Lung (tissue), 11 donors: ENCODE measurements at regions not wholly inside any gene's neighbourhood (a gene's known extent, or its start where the extent isn't known, plus 50 kb on each side); places are given as distances from the start of the nearest gene placed in this dataset.

Experiments used
- ATAC-seq: fragments of 200-7000 bp; cut with Tn5 transposase; one replicate; pipeline ENCODE4 v1.9.1; 2020; ENCODE audit warnings: moderate number of reproducible peaks; ENCODE audit not compliant: insufficient read depth, low FRiP score
- DNase-seq, 3 donors: peaks; one replicate each; pipeline ENCODE4 v3.0.0-alpha.2; 2013 to 2017
- H3K27ac ChIP-seq, 2 donors: one replicate each; pipeline ENCODE4 v1.5.1; 2013; ENCODE audit warnings: mild to moderate bottlenecking in 2 of 2, moderate library complexity in 2 of 2, control low read depth in 1 of 2, inconsistent platforms in 1 of 2, low read depth in 1 of 2, low read length in 1 of 2
- H3K27me3 ChIP-seq, 3 donors: one replicate each; pipeline ENCODE4 v1.5.1; 2013; ENCODE audit warnings: low read length in 2 of 3; ENCODE audit not compliant: control insufficient read depth in 3 of 3, insufficient read depth in 3 of 3
- H3K36me3 ChIP-seq, 4 donors: one replicate each; pipeline ENCODE4 v1.5.1; 2013; ENCODE audit warnings: low read length in 4 of 4, mild to moderate bottlenecking in 1 of 4, moderate library complexity in 1 of 4; ENCODE audit not compliant: control insufficient read depth in 4 of 4, insufficient read depth in 4 of 4
- H3K4me1 ChIP-seq, 5 donors: one replicate each; pipeline ENCODE4 v1.5.1; 2013; ENCODE audit warnings: low read length in 5 of 5, mild to moderate bottlenecking in 2 of 5, moderate library complexity in 1 of 5; ENCODE audit not compliant: control insufficient read depth in 5 of 5, insufficient read depth in 5 of 5
- H3K4me3 ChIP-seq: one replicate; pipeline ENCODE4 v1.5.1; 2013; ENCODE audit warnings: mild to moderate bottlenecking, control low read depth, moderate library complexity
- H3K9ac ChIP-seq, 2 donors: one replicate each; pipeline ENCODE4 v1.5.1; 2013; ENCODE audit warnings: low read length in 2 of 2, control low read depth in 1 of 2; ENCODE audit not compliant: insufficient read depth in 1 of 2
- H3K9me3 ChIP-seq, 4 donors: one replicate each; pipeline ENCODE4 v1.5.1; 2013; ENCODE audit warnings: low read length in 3 of 4, mild to moderate bottlenecking in 1 of 4, moderate library complexity in 1 of 4; ENCODE audit not compliant: control insufficient read depth in 4 of 4, insufficient read depth in 3 of 4
- CTCF ChIP-seq: IDR thresholded peaks from 2 replicates; pipeline ENCODE4 v1.5.1; 2012; ENCODE audit warnings: mild to moderate bottlenecking; ENCODE audit errors: control extremely low read depth, extremely low read depth
- WGBS, 2 donors: extraction: QIAGEN DNeasy Blood & Tissue Kit; methylation state at CpG; one replicate each; pipeline ENCODE4 v1.1.7; 2013; 5-methylcytosine and 5-hydroxymethylcytosine counted together
- donor health status: control.
- donor health status: control.
- donor health status: Bipolar disorder and iron deficiency.
- donor health status: healthy.
- donor health status: DM: yes; HTN: yes; CAD: no.

DNA sequence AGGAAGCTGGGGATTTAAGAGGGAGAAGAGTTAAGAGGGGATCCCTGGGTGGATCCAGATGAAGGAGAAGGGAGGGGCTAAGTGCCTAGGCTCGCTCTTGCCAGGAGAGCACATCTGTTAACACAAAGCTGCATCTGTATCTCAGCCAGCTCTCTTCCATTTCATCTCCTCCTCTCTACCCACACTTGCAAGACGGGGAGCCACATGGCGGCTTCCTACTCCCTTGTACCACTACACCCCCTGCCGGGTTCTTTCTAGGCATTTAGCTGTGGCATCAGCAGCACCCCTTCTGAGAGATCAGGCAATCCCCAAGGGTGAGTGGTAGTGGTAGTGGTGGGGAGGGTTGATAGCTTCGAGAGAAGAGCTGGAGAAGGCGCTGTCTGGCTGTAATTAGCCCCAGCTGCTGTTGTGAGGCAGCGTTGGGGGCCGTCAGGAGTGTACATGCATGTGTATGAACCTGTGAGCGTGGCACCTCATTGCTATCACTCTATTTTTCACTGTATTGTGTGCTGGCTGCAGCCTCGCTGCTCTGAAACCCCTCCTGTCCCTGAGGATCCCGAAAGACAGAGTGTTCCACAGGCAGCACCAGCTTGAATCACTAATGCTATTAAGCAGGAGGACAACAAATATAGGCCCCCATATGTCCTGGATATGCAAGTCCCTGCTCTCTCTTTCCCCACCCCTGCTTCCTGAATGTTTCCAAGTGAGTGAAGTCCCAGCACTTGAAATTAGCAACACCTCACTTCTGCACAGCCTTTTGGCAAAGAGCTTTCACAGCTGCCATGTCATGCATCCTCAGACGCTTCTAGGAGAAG lies 73.7 kb downstream of the RTL9 start:
- ATAC-seq (no peak), DNase-seq (peak in 1 of 3 donors; percentile 41)
- Histone ChIP-seq H3K9ac (no peak overlapping the region), H3K4me3 (no peak overlapping the region), H3K9me3 (no peaks in the 10 kb centered on the region), H3K36me3 (no peaks in the 10 kb centered on the region), H3K27me3 (peaks cover 1 to 49% (median 32%) of the 10 kb centered on the region in 3 donors), H3K4me1 (peaks cover 0 to 6% (median 0%) of the 10 kb centered on the region in 5 donors), H3K27ac (no peak overlapping the region)
- no peak for TF ChIP-seq CTCF
- WGBS, 2 donors = 68 to 89% methylated on average over 12 of the region's 12 CpGs

- Histone ChIP-seq H3K4me3 (no peak overlapping the region), H3K9me3 (no peaks in the 10 kb centered on the region), H3K36me3 (no peaks in the 10 kb centered on the region), H3K27me3 (peaks cover 3 to 53% (median 35%) of the 10 kb centered on the region in 3 donors), H3K9ac (no peak overlapping the region), H3K27ac (no peak overlapping the region), H3K4me1 (peaks cover 0 to 6% (median 0%) of the 10 kb centered on the region in 5 donors)
- WGBS, 2 donors = 56 to 74% methylated on average over 6 of the region's 6 CpGs
- TF ChIP-seq CTCF = no peak
- ATAC-seq (no peak), DNase-seq (peak; percentile 19 to 51 (median 29))
Measured at GRCh38 chrX:110432906-110433215, 74.2 kb downstream of the RTL9 start.

- ATAC-seq (no peak), DNase-seq (no peak)
- no peaks in the 10 kb centered on the region for H3K36me3 ChIP-seq
- no peak overlapping the region for H3K27ac ChIP-seq
- TF ChIP-seq CTCF = no peak
- H3K9ac ChIP-seq = no peak overlapping the region
- WGBS, 2 donors = 71 to 83% methylated on average over 1 of the region's 1 CpG
- no peaks in the 10 kb centered on the region for H3K9me3 ChIP-seq
- peaks cover 3 to 46% (median 31%) of the 10 kb centered on the region in 3 donors for H3K27me3 ChIP-seq
- H3K4me1 ChIP-seq = peaks cover 0 to 6% (median 0%) of the 10 kb centered on the region in 5 donors
- no peak overlapping the region for H3K4me3 ChIP-seq
Measured at GRCh38 chrX:110435196-110435595, 76.5 kb downstream of the RTL9 start.
